GM23338 (cell line): ENCODE measurements at regions not wholly inside any gene's neighbourhood (a gene's known extent, or its start where the extent isn't known, plus 50 kb on each side); places are given as distances from the start of the nearest gene placed in this dataset.

Experiments
- ATAC-seq: fragments of 200-7000 bp; cut with Tn5 transposase; 3 replicates; pipeline ENCODE4 v1.9.1; 2020
- DNase-seq: peaks from one replicate; pipeline ENCODE4 v3.0.0-alpha.2; 2015; ENCODE audit warnings: low spot score
- H2AFZ ChIP-seq: fragments of 200-600 bp; sonication (generic); 2 replicates; pipeline ENCODE4 v1.8.0; 2016; ENCODE audit warnings: antibody characterized with exemption, mild to moderate bottlenecking, moderate library complexity
- H3F3A ChIP-seq: fragments of 200-600 bp; sonication (generic); replicated peaks from 2 replicates; pipeline ENCODE4 v1.8.0; 2017; ENCODE audit warnings: antibody characterized with exemption, mixed run types, low read depth
- H3K27ac ChIP-seq: fragments of 200-600 bp; sonication (generic); 2 replicates; pipeline ENCODE4 v1.6.1; 2016; ENCODE audit warnings: low read depth
- H3K27me3 ChIP-seq: fragments of 200-600 bp; sonication (generic); 2 replicates; pipeline ENCODE4 v1.8.0; 2016; ENCODE audit warnings: mild to moderate bottlenecking, mixed run types, moderate library complexity; ENCODE audit not compliant: insufficient read depth
- H3K36me3 ChIP-seq: fragments of 200-600 bp; sonication (generic); 2 replicates; pipeline ENCODE4 v1.8.0; 2016; ENCODE audit warnings: mild to moderate bottlenecking; ENCODE audit not compliant: insufficient read depth
- H3K4me1 ChIP-seq: fragments of 200-600 bp; sonication (generic); 2 replicates; pipeline ENCODE4 v1.8.0; 2016; ENCODE audit warnings: mild to moderate bottlenecking, moderate library complexity; ENCODE audit not compliant: insufficient read depth
- H3K4me2 ChIP-seq: fragments of 200-600 bp; sonication (generic); 2 replicates; pipeline ENCODE4 v1.7.1; 2017; ENCODE audit warnings: mixed run types
- H3K4me3 ChIP-seq: fragments of 200-600 bp; sonication (generic); 2 replicates; pipeline ENCODE4 v1.6.1; 2016; ENCODE audit warnings: mixed run types
- H3K79me2 ChIP-seq: fragments of 200-600 bp; sonication (generic); replicated peaks from 2 replicates; pipeline ENCODE4 v1.8.0; 2017; ENCODE audit warnings: mild to moderate bottlenecking; ENCODE audit not compliant: insufficient read depth
- H3K9me2 ChIP-seq: fragments of 200-600 bp; sonication (generic); 2 replicates; pipeline ENCODE4 v1.8.0; 2017; ENCODE audit not compliant: insufficient read depth
- H4K20me1 ChIP-seq: fragments of 200-600 bp; sonication (generic); replicated peaks from 2 replicates; pipeline ENCODE4 v1.8.0; 2017; ENCODE audit warnings: mild to moderate bottlenecking; ENCODE audit not compliant: insufficient read depth
- H3K27ac Mint-ChIP-seq: 2 replicates; pipeline ENCODE4 v1.8.0; 2020; ENCODE audit warnings: inconsistent platforms, mild to moderate bottlenecking, moderate library complexity, mixed read lengths
- H3K27me3 Mint-ChIP-seq: 3 replicates; pipeline ENCODE4 v1.8.0; 2022; ENCODE audit warnings: low read depth, mild to moderate bottlenecking, moderate library complexity, mixed read lengths, inconsistent platforms; ENCODE audit not compliant: insufficient read depth, poor library complexity
- H3K36me3 Mint-ChIP-seq: 3 replicates; pipeline ENCODE4 v1.8.0; 2021; ENCODE audit warnings: low read depth, mild to moderate bottlenecking, inconsistent platforms, moderate library complexity, mixed read lengths
- H3K4me1 Mint-ChIP-seq: 3 replicates; pipeline ENCODE4 v1.8.0; 2020; ENCODE audit warnings: mild to moderate bottlenecking, inconsistent platforms, mixed read lengths
- H3K4me3 Mint-ChIP-seq: 3 replicates; pipeline ENCODE4 v1.8.0; 2021; ENCODE audit warnings: moderate library complexity, mild to moderate bottlenecking, inconsistent platforms, mixed read lengths
- H3K9me3 Mint-ChIP-seq: 3 replicates; pipeline ENCODE4 v1.8.0; 2020; ENCODE audit warnings: moderate library complexity, mild to moderate bottlenecking, inconsistent platforms, mixed read lengths
- CREB1 ChIP-seq: fragments of 250-450 bp; sonication (Bioruptor Pico); IDR thresholded peaks from 2 replicates; pipeline ENCODE4 v1.5.0; 2020; ENCODE audit warnings: low read depth, mild to moderate bottlenecking, moderate library complexity
- EZH2 ChIP-seq: fragments of 200-600 bp; sonication (generic); IDR thresholded peaks from one replicate; pipeline ENCODE4 v1.8.0; 2017; ENCODE audit warnings: antibody characterized with exemption, mild to moderate bottlenecking, low read depth; ENCODE audit not compliant: unreplicated experiment
- EZH2phosphoT487 ChIP-seq: fragments of 200-600 bp; sonication (generic); IDR thresholded peaks from one replicate; pipeline ENCODE4 v1.8.1; 2018; ENCODE audit warnings: antibody characterized with exemption; ENCODE audit not compliant: unreplicated experiment
- JUNB ChIP-seq: IDR thresholded peaks from one replicate; pipeline ENCODE4 v1.6.1; 2016; ENCODE audit warnings: antibody characterized with exemption; ENCODE audit not compliant: unreplicated experiment
- NANOG ChIP-seq: IDR thresholded peaks from 2 replicates; pipeline ENCODE4 v1.6.1; 2016; ENCODE audit warnings: antibody characterized with exemption, borderline replicate concordance
- ZNF114 ChIP-seq: fragments of 250-450 bp; sonication (Bioruptor Pico); IDR thresholded peaks from 2 replicates; pipeline ENCODE4 v1.5.0; 2020; ENCODE audit warnings: mild to moderate bottlenecking, moderate library complexity
- ZNF331 ChIP-seq: fragments of 250-450 bp; sonication (Bioruptor Pico); IDR thresholded peaks from 2 replicates; pipeline ENCODE4 v1.5.0; 2020; ENCODE audit warnings: low read depth, mild to moderate bottlenecking, moderate library complexity
- TF ChIP-seq, protein P1 (sequence below): IDR thresholded peaks from 2 replicates; pipeline ENCODE4 v1.6.1; 2016; ENCODE audit warnings: antibody characterized with exemption
- TF ChIP-seq, protein P2 (sequence below): IDR thresholded peaks from one replicate; pipeline ENCODE4 v1.6.1; 2018; ENCODE audit warnings: antibody characterized with exemption; ENCODE audit not compliant: unreplicated experiment
- TF ChIP-seq, protein P3 (sequence below), 2 experiments: fragments of 200-600 bp in 1 of 2; sonication (generic) in 1 of 2; conservative IDR thresholded peaks; 2 replicates each; pipeline versions ENCODE4 v1.5.1 to v1.6.1; 2016 to 2017; ENCODE audit warnings: antibody characterized with exemption in 2 of 2, low read depth in 2 of 2, mild to moderate bottlenecking in 2 of 2, moderate library complexity in 1 of 2
- TF ChIP-seq, protein P4 (sequence below): fragments of 250-450 bp; sonication (Bioruptor Pico); IDR thresholded peaks from 2 replicates; pipeline ENCODE4 v1.5.0; 2020; ENCODE audit warnings: mild to moderate bottlenecking, moderate library complexity

DNA sequence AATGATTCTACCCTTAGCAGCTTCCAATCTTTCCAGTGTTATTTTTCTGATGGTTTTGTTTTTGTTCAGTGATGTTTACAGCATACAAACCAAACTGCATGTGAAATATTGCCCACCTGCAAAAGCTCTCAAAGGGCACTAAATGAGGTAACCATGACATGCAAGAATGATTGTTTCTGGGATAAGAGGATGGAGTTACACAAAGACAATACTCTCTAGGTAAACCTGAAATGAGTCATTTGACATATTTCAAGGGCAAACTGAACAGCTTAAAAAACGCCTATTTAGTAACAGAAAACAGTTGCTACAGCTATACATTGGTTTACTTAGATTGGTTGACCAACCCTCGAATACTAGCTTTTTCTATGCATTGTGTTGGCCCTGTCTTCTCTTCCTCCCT, 481.7 kb downstream of the ZPLD1 start (continued):
- TF ChIP-seq, protein P1, sequence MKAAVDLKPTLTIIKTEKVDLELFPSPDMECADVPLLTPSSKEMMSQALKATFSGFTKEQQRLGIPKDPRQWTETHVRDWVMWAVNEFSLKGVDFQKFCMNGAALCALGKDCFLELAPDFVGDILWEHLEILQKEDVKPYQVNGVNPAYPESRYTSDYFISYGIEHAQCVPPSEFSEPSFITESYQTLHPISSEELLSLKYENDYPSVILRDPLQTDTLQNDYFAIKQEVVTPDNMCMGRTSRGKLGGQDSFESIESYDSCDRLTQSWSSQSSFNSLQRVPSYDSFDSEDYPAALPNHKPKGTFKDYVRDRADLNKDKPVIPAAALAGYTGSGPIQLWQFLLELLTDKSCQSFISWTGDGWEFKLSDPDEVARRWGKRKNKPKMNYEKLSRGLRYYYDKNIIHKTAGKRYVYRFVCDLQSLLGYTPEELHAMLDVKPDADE: no peak
- TF ChIP-seq CREB1 (CRISPR knock-in tag) (no peak), ZNF114 (CRISPR knock-in tag) (no peak), EZH2 (no peak), JUNB (no peak), EZH2phosphoT487 (no peak), NANOG (no peak)
- TF ChIP-seq, protein P2, sequence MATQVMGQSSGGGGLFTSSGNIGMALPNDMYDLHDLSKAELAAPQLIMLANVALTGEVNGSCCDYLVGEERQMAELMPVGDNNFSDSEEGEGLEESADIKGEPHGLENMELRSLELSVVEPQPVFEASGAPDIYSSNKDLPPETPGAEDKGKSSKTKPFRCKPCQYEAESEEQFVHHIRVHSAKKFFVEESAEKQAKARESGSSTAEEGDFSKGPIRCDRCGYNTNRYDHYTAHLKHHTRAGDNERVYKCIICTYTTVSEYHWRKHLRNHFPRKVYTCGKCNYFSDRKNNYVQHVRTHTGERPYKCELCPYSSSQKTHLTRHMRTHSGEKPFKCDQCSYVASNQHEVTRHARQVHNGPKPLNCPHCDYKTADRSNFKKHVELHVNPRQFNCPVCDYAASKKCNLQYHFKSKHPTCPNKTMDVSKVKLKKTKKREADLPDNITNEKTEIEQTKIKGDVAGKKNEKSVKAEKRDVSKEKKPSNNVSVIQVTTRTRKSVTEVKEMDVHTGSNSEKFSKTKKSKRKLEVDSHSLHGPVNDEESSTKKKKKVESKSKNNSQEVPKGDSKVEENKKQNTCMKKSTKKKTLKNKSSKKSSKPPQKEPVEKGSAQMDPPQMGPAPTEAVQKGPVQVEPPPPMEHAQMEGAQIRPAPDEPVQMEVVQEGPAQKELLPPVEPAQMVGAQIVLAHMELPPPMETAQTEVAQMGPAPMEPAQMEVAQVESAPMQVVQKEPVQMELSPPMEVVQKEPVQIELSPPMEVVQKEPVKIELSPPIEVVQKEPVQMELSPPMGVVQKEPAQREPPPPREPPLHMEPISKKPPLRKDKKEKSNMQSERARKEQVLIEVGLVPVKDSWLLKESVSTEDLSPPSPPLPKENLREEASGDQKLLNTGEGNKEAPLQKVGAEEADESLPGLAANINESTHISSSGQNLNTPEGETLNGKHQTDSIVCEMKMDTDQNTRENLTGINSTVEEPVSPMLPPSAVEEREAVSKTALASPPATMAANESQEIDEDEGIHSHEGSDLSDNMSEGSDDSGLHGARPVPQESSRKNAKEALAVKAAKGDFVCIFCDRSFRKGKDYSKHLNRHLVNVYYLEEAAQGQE: no peak

DNA sequence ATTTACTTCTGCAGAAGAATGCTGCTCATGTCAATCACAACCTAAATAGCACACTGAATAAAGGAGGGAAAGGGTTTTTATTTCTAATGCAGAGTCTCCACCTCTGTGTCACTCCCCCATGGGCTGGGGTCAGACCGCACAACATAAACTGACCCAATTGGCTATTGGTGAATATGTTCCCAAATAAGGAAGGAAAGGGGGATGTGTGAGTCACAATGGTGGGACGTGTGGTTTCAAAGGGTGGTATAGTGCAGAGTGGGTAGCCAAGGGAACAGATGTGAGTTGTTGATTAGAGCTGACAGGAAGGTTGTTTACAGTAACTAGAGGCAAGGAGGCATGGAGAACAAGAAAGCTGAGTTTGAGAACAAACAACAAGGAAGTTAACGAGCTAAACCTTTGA, 491.8 kb downstream of the ZPLD1 start:
- ATAC-seq (no peak), DNase-seq (no peak)
- Histone ChIP-seq H3K79me2 (no peaks in the 10 kb centered on the region), H4K20me1 (no peaks in the 10 kb centered on the region), H2AFZ (no peak overlapping the region), H3K27me3 (no peaks in the 10 kb centered on the region), H3K36me3 (peaks cover 6% of the 10 kb centered on the region; the same call in 1 of the 2 replicates), H3K9me2 (peaks cover 7% of the 10 kb centered on the region; the same call in 1 of the 2 replicates), H3K4me3 (no peak overlapping the region), H3F3A (no peaks in the 10 kb centered on the region), H3K4me1 (no peaks in the 10 kb centered on the region; the same call in 1 of the 2 replicates), H3K4me2 (no peak overlapping the region), H3K27ac (no peak overlapping the region)
- Mint-ChIP-seq H3K9me3 (peaks cover 36% of the 10 kb centered on the region), H3K27me3 (peaks cover 2% of the 10 kb centered on the region), H3K36me3 (peaks cover 29% of the 10 kb centered on the region), H3K4me3 (no peak overlapping the region), H3K4me1 (no peaks in the 10 kb centered on the region), H3K27ac (no peak overlapping the region; the same call in 1 of the 2 replicates)
- TF ChIP-seq, protein P3, sequence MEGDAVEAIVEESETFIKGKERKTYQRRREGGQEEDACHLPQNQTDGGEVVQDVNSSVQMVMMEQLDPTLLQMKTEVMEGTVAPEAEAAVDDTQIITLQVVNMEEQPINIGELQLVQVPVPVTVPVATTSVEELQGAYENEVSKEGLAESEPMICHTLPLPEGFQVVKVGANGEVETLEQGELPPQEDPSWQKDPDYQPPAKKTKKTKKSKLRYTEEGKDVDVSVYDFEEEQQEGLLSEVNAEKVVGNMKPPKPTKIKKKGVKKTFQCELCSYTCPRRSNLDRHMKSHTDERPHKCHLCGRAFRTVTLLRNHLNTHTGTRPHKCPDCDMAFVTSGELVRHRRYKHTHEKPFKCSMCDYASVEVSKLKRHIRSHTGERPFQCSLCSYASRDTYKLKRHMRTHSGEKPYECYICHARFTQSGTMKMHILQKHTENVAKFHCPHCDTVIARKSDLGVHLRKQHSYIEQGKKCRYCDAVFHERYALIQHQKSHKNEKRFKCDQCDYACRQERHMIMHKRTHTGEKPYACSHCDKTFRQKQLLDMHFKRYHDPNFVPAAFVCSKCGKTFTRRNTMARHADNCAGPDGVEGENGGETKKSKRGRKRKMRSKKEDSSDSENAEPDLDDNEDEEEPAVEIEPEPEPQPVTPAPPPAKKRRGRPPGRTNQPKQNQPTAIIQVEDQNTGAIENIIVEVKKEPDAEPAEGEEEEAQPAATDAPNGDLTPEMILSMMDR (conservative IDR thresholded peaks at IDR 0.05; ENCODE audit: low read depth in 2 of 2): no peak
- TF ChIP-seq, protein P4, sequence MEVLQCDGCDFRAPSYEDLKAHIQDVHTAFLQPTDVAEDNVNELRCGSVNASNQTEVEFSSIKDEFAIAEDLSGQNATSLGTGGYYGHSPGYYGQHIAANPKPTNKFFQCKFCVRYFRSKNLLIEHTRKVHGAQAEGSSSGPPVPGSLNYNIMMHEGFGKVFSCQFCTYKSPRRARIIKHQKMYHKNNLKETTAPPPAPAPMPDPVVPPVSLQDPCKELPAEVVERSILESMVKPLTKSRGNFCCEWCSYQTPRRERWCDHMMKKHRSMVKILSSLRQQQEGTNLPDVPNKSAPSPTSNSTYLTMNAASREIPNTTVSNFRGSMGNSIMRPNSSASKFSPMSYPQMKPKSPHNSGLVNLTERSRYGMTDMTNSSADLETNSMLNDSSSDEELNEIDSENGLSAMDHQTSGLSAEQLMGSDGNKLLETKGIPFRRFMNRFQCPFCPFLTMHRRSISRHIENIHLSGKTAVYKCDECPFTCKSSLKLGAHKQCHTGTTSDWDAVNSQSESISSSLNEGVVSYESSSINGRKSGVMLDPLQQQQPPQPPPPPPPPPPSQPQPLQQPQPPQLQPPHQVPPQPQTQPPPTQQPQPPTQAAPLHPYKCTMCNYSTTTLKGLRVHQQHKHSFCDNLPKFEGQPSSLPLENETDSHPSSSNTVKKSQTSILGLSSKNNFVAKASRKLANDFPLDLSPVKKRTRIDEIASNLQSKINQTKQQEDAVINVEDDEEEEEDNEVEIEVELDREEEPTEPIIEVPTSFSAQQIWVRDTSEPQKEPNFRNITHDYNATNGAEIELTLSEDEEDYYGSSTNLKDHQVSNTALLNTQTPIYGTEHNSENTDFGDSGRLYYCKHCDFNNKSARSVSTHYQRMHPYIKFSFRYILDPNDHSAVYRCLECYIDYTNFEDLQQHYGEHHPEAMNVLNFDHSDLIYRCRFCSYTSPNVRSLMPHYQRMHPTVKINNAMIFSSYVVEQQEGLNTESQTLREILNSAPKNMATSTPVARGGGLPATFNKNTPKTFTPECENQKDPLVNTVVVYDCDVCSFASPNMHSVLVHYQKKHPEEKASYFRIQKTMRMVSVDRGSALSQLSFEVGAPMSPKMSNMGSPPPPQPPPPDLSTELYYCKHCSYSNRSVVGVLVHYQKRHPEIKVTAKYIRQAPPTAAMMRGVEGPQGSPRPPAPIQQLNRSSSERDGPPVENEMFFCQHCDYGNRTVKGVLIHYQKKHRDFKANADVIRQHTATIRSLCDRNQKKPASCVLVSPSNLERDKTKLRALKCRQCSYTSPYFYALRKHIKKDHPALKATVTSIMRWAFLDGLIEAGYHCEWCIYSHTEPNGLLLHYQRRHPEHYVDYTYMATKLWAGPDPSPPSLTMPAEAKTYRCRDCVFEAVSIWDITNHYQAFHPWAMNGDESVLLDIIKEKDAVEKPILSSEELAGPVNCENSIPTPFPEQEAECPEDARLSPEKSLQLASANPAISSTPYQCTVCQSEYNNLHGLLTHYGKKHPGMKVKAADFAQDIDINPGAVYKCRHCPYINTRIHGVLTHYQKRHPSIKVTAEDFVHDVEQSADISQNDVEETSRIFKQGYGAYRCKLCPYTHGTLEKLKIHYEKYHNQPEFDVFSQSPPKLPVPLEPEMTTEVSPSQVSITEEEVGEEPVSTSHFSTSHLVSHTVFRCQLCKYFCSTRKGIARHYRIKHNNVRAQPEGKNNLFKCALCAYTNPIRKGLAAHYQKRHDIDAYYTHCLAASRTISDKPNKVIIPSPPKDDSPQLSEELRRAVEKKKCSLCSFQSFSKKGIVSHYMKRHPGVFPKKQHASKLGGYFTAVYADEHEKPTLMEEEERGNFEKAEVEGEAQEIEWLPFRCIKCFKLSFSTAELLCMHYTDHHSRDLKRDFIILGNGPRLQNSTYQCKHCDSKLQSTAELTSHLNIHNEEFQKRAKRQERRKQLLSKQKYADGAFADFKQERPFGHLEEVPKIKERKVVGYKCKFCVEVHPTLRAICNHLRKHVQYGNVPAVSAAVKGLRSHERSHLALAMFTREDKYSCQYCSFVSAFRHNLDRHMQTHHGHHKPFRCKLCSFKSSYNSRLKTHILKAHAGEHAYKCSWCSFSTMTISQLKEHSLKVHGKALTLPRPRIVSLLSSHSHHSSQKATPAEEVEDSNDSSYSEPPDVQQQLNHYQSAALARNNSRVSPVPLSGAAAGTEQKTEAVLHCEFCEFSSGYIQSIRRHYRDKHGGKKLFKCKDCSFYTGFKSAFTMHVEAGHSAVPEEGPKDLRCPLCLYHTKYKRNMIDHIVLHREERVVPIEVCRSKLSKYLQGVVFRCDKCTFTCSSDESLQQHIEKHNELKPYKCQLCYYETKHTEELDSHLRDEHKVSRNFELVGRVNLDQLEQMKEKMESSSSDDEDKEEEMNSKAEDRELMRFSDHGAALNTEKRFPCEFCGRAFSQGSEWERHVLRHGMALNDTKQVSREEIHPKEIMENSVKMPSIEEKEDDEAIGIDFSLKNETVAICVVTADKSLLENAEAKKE (CRISPR knock-in tag): no peak
- TF ChIP-seq, protein P1: no peak
- TF ChIP-seq ZNF331 (no peak), CREB1 (CRISPR knock-in tag) (no peak), EZH2 (no peak), EZH2phosphoT487 (no peak), NANOG (no peak)
